ENCODE measurements at regions not wholly inside any gene's neighbourhood (a gene's known extent, or its start where the extent isn't known, plus 50 kb on each side); places are given as distances from the start of the nearest gene placed in this dataset.

DNA sequence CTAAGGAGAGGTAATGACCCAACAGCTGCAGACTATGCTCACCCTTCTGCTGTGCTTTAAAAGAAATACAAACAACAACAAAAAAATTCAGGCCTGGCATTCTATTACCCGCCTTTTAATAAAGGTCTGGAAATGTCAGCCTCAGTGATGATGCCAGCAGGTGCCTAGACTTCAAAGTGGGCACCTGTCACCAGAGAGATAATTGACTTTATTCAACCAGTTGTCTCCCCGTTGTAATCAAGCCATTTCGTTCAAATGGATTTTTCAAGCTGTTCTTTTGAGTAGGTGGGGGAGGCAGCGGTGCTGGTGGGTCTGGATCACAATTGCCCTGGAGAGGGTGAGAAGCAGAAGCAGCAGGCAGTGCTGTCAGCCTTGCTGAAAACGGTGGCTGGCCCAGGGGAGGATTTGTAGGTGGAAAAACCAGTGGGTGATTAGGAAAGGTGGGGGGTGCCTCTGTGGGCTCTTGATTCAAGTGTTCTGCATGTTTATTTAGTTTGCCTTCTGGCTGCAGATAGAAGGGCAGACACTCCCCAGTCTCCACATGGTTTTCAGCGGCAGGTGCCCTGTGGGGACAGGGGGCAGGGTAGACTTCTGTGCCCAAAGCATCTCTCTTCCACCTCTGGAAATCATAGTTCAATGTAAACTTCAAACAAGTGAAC is 300.2 kb upstream of the SLCO3A1 start:
- TF ChIP-seq JUNB (IDR thresholded peaks at IDR 0.05; ENCODE audit: unreplicated experiment), result no peak
- TF ChIP-seq, protein P1, sequence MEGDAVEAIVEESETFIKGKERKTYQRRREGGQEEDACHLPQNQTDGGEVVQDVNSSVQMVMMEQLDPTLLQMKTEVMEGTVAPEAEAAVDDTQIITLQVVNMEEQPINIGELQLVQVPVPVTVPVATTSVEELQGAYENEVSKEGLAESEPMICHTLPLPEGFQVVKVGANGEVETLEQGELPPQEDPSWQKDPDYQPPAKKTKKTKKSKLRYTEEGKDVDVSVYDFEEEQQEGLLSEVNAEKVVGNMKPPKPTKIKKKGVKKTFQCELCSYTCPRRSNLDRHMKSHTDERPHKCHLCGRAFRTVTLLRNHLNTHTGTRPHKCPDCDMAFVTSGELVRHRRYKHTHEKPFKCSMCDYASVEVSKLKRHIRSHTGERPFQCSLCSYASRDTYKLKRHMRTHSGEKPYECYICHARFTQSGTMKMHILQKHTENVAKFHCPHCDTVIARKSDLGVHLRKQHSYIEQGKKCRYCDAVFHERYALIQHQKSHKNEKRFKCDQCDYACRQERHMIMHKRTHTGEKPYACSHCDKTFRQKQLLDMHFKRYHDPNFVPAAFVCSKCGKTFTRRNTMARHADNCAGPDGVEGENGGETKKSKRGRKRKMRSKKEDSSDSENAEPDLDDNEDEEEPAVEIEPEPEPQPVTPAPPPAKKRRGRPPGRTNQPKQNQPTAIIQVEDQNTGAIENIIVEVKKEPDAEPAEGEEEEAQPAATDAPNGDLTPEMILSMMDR (conservative IDR thresholded peaks at IDR 0.05; ENCODE audit: low read depth in 2 of 2), result no peak
- TF ChIP-seq, protein P2, sequence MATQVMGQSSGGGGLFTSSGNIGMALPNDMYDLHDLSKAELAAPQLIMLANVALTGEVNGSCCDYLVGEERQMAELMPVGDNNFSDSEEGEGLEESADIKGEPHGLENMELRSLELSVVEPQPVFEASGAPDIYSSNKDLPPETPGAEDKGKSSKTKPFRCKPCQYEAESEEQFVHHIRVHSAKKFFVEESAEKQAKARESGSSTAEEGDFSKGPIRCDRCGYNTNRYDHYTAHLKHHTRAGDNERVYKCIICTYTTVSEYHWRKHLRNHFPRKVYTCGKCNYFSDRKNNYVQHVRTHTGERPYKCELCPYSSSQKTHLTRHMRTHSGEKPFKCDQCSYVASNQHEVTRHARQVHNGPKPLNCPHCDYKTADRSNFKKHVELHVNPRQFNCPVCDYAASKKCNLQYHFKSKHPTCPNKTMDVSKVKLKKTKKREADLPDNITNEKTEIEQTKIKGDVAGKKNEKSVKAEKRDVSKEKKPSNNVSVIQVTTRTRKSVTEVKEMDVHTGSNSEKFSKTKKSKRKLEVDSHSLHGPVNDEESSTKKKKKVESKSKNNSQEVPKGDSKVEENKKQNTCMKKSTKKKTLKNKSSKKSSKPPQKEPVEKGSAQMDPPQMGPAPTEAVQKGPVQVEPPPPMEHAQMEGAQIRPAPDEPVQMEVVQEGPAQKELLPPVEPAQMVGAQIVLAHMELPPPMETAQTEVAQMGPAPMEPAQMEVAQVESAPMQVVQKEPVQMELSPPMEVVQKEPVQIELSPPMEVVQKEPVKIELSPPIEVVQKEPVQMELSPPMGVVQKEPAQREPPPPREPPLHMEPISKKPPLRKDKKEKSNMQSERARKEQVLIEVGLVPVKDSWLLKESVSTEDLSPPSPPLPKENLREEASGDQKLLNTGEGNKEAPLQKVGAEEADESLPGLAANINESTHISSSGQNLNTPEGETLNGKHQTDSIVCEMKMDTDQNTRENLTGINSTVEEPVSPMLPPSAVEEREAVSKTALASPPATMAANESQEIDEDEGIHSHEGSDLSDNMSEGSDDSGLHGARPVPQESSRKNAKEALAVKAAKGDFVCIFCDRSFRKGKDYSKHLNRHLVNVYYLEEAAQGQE (IDR thresholded peaks at IDR 0.05; ENCODE audit: unreplicated experiment), result no peak
- TF ChIP-seq CREB1 (CRISPR knock-in tag; IDR thresholded peaks at IDR 0.05; ENCODE audit: low read depth), result no peak
